GM12892 (cell line): ENCODE measurements at regions not wholly inside any gene's neighbourhood (a gene's known extent, or its start where the extent isn't known, plus 50 kb on each side); places are given as distances from the start of the nearest gene placed in this dataset.

Experiments
- DNase-seq: peaks from one replicate; pipeline ENCODE4 v3.0.0; 2011; ENCODE audit not compliant: insufficient read length
- FAIRE-seq: peaks from 2 replicates; lab custom pipeline; 2011; peaks lifted over from hg19 to GRCh38; lab: Jason Lieb, UNC
- POLR2A ChIP-seq: IDR thresholded peaks from 2 replicates; pipeline ENCODE4 v1.6.1; 2011; ENCODE audit warnings: low read depth, low read length, control low read depth
- POLR2AphosphoS5 ChIP-seq: IDR thresholded peaks from 2 replicates; pipeline ENCODE4 v1.6.1; 2011; ENCODE audit warnings: low read depth, low read length, control low read depth
- TAF1 ChIP-seq: IDR thresholded peaks from 2 replicates; pipeline ENCODE4 v1.6.1; 2011; ENCODE audit warnings: low read depth, mild to moderate bottlenecking, control low read depth, low read length, borderline replicate concordance

DNA sequence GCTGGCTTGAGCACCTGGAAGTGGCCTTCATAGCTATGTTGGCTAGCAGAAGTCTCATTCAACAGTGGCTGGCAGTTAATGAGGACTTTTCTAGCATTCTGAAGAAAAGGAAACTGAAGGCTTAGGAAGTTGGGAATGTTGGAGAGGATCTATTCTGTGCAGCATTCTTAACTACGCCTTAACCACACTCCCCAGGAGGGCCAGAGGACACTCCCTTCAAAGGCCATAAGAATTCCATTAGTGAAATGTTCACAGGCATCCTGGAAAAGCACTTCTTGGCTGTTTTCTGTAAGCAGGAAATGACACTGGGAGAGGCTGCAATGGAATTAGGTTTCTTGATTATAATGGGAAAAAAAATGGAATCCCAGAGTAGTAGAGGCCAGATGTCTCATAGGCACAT is 188.9 kb downstream of the ARHGAP12 start:
- no peak for TF ChIP-seq TAF1
- TF ChIP-seq POLR2AphosphoS5: no peak
- TF ChIP-seq POLR2A: no peak
- no peak for DNase-seq
- no peak for FAIRE-seq

DNA sequence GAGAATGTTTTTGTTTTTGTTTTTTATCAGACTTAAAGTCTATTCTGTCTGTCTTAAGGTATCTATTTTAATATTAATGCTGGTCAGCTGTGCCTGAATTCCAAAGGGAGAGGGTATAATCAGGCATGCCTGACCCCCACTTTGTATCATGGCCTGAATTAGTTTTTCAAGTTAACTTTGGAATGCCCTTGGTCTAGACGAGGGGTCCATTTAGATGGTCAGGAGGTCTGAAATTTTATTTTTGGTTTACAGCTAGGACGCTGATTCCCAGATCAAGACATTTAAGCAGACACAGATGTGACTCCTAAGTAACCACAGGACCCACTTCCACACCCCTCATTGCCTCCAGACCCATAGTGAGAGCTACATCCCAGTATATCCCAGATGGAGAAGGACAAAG is 189.5 kb downstream of the ARHGAP12 start:
- no peak for TF ChIP-seq TAF1
- no peak for TF ChIP-seq POLR2A
- TF ChIP-seq POLR2AphosphoS5: no peak
- FAIRE-seq (no peak), DNase-seq (no peak)

DNA sequence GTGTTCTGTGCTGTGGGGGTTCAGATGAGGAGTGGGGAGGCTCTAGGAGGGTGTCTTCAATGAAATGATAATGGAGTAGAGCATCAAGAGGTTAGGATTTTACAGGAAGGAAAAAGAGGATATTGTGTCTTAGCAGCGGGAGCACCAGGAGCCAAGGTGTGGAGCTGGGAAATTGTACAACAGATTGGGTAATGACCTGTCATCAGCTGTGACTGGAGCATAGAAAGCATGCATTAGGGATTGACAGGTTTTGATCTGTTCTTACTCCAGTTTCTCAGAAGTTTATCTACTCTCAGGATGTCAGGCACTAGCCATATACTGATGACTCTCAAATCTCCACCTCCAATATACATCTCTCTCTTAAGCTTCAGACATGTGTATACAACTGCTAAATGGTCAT is 196.9 kb downstream of the ARHGAP12 start:
- DNase-seq (no peak), FAIRE-seq (no peak)
- TF ChIP-seq TAF1 (no peak), POLR2A (no peak), POLR2AphosphoS5 (no peak)

DNA sequence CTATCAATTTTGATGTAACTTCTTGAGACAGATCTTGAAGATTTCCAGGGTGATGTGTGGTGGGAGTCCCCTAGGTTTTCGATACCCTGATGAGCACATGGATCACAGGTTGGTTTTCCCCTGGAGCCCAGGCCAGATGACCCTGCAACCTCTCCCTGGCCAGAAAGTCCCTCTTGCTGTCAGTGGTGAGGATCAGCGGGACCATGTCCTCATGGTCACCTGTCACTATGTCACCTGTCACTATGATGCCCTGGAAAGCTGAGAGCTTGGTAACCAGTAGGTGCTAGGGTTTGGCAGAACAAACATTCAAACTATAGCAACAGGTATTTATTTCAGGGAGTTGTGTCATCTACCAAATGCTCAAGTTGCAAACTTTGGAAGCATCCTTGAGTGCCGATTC is 197.9 kb downstream of the ARHGAP12 start:
- FAIRE-seq: no peak

DNA sequence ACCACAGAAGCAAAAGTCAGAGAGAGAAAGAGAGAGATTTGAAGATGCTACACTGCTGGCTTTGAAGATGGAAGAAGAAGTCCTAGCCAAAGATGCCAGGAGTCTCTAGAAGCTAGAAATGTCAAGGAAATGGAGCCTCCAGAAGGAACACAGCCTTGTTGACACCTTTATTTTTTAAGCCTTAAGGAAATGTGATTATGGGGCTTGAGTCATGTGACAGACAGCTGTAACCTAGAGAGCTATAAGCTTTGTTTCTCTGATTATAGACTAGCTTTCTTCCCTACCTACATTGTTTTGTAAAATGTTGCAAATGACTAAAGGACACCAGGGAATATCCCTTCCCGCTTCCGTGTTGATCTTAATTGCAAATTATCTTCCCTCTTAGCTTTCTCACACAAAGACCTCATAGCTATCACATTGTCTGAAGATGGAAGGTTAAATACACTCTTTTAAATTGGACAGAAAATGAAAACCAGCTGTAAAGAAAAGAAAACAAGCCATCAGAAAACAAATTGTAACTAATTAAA is 199.9 kb downstream of the ARHGAP12 start:
- TF ChIP-seq POLR2AphosphoS5 (no peak), TAF1 (no peak), POLR2A (no peak)
- DNase-seq: no peak
- FAIRE-seq: no peak

More for the DNA sequence above, 197.9 kb downstream of the ARHGAP12 start:
- no peak for TF ChIP-seq POLR2A
- no peak for TF ChIP-seq TAF1
- no peak for TF ChIP-seq POLR2AphosphoS5
- DNase-seq: no peak

DNA sequence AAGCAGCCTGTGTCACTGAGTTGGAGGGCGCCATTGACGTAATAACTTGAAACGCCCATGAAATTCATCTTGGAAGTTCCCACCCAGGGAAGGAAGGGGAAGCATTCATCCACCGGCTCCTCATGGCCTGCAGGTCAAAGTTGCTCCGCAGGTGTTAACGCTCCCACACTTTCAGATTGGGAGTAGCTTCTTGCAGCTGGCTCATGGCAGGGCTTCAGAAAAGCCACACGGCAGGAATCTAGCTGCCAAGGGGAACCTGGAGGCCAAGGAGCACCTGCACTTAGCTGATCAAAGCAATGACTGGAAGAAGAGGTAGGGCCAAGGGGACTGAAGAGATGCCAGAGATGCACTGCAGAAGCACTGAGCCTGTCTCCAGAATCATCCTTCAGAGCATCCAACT is 203.2 kb downstream of the ARHGAP12 start:
- FAIRE-seq: no peak
- DNase-seq: no peak
- TF ChIP-seq TAF1 (no peak), POLR2AphosphoS5 (no peak), POLR2A (no peak)

DNA sequence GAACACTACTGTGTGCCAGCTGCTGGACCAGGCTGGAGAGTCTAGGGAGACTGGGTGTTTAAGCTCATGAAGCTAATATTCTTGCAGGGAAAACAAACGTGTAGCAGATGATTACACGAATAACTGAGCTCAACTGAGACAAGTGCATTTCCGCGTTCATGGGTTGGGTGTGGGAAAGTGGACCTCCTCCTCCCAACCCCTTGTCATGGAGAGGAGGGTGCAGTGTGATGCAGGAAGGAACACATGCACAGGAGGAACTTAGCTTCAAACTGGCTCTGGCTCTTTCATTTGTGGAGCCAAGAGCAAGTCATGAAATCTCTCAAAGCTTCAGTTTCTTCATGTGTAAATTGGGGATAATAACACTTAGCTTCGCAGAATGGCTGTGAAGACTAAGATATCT is 204.3 kb downstream of the ARHGAP12 start:
- no peak for FAIRE-seq
- no peak for DNase-seq
- TF ChIP-seq TAF1 (no peak), POLR2AphosphoS5 (no peak), POLR2A (no peak)

DNA sequence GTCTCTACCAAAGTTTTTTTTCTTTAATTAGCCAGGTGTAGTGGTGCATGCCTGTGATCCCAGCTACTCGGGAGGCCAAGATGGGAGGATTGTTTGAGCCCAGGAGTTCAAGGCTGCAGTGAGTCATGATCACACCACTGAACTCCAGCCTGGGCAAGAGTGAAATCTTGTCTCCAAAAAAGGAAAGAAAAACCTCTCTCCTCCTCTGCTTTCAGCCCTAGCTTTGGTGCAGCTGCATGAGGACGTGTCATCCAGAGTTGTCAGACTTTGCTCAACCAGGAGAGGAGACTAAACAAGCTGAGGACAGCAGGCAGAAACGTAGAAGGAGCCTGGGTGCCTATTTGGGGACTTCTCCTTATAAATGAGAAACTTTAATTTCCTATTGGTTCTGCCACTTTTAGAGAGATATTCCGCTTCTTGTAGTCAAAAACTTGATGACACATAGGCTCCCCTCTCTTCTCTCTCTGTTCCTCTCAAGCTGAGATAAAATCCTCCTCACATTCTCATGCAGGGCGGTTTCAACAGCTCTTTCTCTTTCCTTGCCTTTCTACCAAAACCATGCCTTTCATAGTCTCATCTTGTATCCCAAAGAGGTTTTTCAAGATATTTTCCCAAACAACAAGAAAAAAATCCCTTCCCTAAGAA is 205.4 kb downstream of the ARHGAP12 start:
- FAIRE-seq (no peak), DNase-seq (no peak)
- TF ChIP-seq POLR2AphosphoS5: no peak
- no peak for TF ChIP-seq POLR2A

DNA sequence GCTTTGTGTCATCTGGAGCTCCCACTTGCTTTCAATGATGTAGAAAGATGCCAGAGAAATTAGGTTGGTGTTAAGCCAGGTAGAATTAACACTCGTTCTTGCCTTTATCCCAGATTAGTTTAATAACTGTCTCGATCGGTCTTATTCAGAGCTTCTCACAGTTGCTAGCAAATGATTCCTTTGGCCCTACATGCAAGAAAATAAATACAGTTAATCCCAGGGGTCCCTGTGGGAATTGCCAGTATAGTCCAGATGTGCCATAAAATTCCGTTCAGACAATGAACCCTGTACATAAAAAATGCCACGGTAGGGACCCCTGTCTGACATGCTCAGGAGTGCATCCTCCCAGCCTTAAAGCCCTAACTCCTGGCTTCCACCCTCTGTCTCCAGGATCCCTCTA is 207.5 kb downstream of the ARHGAP12 start:
- FAIRE-seq: no peak
- DNase-seq: no peak
- TF ChIP-seq POLR2A (no peak), POLR2AphosphoS5 (no peak)

DNA sequence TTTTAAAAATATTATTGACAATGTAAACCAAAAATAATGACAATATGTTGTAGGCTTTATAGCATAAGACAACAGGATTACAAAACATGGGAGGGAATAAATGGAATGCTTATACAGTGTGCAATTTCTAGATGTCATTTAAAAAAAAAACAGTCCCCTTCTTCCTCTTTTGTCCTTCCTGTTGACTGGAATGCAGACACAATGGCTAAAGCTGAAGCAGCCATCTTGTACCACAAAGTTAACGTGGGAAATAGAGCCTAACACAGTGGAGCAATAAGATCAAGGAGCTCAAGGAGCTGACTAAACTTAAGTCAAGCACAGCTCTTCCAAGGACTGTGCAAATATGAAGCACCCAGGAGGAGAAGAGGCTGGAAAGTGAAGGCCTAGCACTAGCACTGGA is 208.1 kb downstream of the ARHGAP12 start:
- no peak for FAIRE-seq
- no peak for TF ChIP-seq POLR2AphosphoS5
- no peak for TF ChIP-seq TAF1
- DNase-seq: no peak

DNA sequence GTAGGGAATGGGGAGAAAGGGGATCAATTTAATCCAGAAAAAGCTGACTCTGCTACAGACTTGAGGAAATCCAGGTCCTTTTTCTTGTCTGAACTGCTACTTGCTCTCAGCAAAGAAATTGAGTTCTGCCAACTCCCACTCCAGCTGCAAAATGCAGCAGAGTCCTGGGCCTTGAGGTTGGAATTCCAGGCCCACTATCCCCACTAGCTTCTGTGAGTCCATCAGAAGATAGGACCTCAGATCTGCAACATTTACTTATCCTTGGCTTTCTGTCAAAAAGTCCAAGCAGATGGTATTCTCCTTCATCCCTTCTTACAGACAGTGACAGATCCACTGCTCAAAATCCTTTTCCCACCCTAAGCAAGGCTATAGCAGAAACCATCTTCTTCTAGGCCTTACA is 219.2 kb downstream of the ARHGAP12 start:
- TF ChIP-seq TAF1 (no peak), POLR2A (no peak), POLR2AphosphoS5 (no peak)
- FAIRE-seq: no peak

DNA sequence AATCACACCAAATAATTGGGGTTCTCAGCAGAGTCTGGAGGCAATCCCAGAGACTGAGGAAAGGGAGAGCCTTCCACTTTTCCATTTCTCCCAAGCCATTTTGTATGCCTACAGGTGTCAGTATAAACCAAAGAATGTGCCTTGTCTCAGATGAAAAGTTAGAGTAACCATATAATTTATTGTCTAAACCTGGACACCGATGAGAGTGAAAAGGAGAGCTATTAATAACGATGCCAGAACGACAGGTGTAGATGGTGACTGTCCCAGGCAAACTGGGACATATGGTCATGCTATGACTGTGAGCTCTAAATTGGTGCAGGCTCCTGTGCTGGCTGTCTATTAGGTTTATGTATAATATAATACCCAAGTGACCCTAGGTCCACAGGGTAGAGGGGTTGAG is 219.6 kb downstream of the ARHGAP12 start:
- no peak for DNase-seq
- FAIRE-seq: no peak
- TF ChIP-seq TAF1: no peak
- TF ChIP-seq POLR2A: no peak
- no peak for TF ChIP-seq POLR2AphosphoS5

More for the DNA sequence above, 219.2 kb downstream of the ARHGAP12 start:
- DNase-seq: no peak

DNA sequence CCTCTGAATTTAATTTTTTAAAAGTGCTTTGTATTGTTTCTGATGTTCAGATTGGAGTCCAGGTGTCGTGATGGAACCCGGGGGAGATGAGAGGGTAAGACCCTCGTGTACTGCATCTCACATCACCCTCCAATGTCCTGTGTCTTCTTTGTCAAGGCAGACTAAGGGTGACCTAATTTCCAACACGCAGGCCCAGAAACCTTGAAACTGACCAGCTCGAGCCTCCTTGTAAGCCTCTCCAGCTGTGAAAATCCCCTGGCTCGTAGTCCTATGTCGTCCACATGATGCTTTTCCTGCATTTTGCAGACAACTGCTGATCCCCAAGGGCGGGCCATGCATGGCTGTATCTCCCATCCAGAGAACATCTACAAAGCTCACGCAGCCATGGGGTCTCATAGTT is 220.2 kb downstream of the ARHGAP12 start:
- FAIRE-seq (no peak), DNase-seq (no peak)
- no peak for TF ChIP-seq POLR2A
- TF ChIP-seq TAF1: no peak
- TF ChIP-seq POLR2AphosphoS5: no peak

DNA sequence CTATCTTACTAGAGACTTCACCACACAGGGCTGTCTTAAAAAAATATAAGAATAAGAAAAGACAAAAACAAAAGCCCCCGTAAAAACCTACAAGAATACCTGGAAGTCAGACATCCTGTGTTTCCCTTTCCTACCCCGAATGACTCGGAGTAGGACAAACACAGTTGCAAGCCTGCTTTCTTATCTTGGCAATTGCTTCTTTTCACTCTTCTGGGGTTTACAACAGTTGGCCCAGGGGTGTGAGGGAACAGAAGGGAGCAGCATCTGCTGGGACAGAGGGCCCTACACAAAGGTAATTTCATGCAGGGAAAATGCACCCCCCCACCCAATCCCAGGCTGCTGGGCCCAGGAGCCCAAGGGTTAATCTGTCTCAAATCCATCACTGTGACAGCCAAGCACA is 220.6 kb downstream of the ARHGAP12 start:
- FAIRE-seq (peak; percentile 79), DNase-seq (no peak)
- TF ChIP-seq POLR2A (no peak), POLR2AphosphoS5 (no peak), TAF1 (no peak)
